SK-N-SH (cell line): ENCODE measurements at regions not wholly inside any gene's neighbourhood (a gene's known extent, or its start where the extent isn't known, plus 50 kb on each side); places are given as distances from the start of the nearest gene placed in this dataset.

Experiments
- JUND ChIP-seq: IDR thresholded peaks from 2 replicates; pipeline ENCODE4 v1.4.0; 2012
- MAX ChIP-seq: IDR thresholded peaks from 2 replicates; pipeline ENCODE4 v1.4.0; 2012; ENCODE audit warnings: low read depth

DNA sequence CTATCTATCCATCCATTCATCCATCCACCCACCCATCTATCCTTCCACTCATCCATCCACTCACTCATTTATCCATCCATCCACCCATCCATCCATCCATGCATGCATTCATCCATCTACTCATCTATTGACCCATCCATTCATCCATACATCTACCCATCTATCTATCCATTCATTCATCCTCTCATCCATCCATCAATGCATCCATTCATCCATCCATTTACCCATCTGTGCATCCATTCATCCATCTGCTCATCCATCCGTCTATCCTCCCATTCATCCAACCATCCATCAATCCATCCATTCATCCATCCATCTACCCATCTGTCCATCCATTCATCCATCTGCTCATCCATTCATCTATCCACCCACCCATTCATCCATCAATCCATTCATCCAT lies 224.5 kb upstream of the MAF start:
- TF ChIP-seq MAX, result no peak
- TF ChIP-seq JUND, result no peak
